ENCODE measurements at regions not wholly inside any gene's neighbourhood (a gene's known extent, or its start where the extent isn't known, plus 50 kb on each side); places are given as distances from the start of the nearest gene placed in this dataset.
A peak's percentile ranks its signal among the peaks of the same experiment; 100 is the strongest.

DNA sequence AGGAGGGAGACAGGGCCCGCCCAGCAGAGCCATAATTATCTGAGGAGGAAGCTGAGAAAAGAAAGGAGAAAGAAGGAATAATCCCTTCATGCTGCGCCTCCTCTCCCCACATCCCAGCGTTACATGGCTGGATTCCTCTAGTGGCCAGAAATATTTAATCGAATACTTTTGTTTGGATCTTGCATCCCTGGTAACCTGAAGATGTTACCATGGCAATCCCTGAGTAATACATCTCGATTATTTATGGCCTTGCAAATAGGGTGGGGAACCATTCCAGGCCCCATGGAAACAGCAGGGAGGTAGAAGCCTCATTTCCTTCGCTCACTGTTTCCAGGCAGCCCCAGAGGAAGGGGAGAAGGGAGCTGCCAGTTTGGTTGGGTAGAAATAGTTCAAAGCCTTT, 357.7 kb downstream of the BUD13 start:
- DNase-seq (ENCODE audit: extremely low read depth in 1 of 11, low read depth in 9 of 11, low spot score in 4 of 11) = no peak

DNA sequence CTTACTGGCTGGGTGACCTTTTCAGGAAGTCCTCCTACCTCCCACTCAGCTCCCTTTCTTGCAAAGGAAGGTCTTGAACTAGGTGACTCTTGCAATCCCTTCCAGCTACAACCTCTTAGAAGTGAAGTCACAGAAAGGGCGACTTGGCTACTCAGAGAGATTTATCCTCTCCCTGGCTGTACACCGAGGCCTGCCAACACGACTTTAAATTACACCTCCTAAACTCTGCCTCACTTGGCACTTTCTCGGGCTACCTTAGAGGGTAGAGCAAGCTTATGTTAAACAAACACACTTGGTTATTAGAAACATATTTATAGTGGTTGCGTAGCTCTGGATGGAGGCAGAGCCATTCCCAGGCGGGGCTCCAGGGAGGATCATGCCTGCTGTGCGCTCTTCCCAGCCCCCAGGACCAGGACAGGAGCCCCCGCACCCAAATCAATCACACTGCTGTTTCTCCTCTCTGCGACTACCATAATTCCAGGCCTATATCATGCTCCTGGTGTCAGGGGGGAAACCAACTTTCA, 358.4 kb downstream of the BUD13 start:
- no peak for DNase-seq (ENCODE audit: extremely low read depth in 1 of 11, low read depth in 9 of 11, low spot score in 4 of 11)

DNA sequence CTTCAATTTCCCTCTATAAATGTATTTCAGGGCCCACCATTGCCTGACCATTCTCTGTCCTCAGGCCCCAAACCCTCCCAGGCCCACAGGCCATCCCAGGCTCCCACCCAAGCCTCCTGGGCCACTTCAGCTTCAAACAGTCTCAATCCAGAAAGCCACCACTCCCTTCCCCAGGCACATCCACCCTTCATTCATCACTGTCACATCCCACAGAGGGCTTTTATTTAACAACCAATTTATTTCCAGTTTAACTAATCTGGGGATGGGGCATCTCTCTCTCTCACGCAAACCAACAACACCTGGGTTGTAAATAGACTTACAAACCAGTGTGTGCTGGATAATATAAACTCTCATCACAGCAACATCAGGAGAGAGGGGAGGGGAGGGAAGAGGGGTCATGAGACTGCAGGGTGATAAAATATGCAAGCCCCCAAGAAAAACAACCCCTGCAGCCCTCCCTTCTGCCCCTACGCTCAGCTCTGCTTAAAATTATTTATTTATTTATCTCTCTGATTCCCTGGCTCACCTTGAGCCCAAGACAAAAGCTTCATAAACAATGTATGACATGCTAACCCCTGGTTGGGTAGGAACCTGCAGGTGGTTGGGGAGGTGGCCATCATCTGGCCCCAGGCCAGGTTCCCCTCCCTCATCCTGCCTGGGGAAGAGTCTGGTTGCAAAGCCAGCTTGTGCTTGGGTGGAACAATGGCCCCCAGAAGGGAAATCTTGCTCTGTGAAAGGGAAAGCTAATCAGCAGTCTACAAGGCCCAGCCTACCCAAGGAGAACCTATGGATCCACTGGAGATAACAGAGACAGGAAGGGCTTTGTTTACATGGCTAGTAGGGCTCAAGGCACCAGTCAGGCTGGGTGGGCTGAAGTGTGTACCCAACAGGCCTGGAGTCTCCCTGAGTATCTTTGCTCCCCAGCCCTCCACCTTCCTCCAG, 359.2 kb downstream of the BUD13 start:
- no peak for DNase-seq (ENCODE audit: extremely low read depth in 1 of 11, low read depth in 9 of 11, low spot score in 4 of 11)

DNA sequence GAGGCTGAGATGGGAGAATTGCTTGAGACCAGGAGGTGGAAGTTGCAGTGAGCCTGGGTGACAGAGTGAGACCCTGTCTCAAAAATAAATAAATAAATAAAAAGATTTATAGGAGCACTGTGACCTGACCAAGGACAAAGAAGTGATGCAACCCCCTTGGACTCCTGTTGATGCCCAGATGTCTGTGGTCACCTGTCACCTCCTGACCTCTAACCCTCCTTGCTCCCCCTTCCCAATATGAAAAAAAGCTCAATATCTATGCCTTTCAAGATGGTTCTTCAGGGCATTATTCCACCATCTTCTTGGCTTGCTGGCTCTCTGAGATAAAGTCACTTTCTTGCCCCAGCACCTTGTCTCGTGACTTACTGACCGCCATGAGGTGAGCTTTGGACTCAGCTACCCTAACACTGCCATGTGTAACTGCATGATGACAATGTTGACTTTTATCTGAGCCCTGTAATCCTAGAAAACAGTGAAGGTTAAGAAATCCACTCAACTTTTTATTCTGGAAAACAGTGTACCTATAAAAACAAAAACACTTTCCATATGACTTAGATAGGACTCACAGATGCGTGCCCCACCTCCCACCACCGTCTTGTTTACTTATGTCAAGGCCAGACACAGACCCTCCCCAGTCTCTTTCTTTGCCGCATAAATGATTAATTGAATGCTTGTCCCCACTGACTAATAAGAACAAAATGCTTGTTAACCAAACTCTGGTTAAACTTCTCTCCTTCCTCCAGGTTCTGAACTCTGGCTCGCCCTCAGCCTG, 360.5 kb downstream of the BUD13 start:
- no peak for DNase-seq (ENCODE audit: extremely low read depth in 1 of 11, low read depth in 9 of 11, low spot score in 4 of 11)

DNA sequence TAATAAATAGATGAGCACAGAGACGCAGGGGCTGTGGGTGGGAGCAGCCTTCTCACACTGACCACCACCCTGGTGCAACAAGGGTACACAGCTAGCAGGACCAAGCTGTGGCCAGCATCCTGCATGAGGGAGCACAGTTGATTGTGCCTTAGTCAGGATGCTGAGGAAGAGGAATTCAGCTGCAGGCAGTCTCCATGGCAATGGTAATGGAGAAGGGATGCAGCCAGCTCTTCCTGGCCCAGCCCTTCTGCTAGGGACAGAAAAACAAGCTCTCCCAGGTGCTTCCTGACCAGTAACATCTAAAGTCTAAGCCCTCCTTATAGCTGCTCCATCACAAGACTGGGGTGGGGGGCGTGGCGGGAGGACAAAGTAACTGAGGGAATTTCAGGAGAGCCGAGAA, 363.5 kb downstream of the BUD13 start:
- no peak for DNase-seq (ENCODE audit: extremely low read depth in 1 of 11, low read depth in 9 of 11, low spot score in 4 of 11)

DNA sequence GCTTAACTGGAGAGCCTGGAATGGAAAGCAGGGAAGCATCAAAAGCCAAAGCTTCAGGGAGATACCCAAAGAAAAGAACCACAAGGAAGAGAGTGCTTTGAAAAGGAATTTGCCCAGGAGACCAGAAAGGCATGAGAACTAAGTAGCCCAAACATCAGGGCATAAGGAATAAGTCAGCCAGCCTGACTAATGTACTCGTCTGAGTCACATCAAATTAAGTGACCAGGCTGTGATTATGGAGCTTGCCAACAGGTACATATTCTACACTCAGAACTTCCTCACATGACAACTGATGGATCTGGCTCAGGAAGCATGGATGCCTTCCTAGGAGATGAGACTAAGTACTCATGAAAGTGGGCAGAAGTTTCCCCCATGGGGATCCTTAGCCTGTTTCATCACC, 366.7 kb downstream of the BUD13 start:
- no peak for DNase-seq (ENCODE audit: extremely low read depth in 1 of 11, low read depth in 9 of 11, low spot score in 4 of 11)

DNA sequence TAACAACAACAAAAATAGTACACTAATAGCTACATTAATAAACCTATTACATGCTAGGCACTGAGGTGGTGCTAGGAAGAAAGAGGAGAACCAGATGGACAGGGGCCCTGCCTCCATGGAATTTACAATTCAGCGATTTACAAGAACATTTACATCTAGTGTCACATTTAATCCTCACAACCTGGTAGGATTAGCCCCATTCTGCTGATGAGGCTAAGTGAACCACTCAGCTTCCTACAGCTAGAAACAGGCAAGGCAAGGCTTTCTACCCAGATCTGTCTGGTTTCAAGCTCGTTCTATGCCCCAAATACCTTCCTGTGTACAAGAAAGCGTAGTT, 368.4 kb downstream of the BUD13 start:
- DNase-seq (ENCODE audit: extremely low read depth in 1 of 11, low read depth in 9 of 11, low spot score in 4 of 11) = no peak

DNA sequence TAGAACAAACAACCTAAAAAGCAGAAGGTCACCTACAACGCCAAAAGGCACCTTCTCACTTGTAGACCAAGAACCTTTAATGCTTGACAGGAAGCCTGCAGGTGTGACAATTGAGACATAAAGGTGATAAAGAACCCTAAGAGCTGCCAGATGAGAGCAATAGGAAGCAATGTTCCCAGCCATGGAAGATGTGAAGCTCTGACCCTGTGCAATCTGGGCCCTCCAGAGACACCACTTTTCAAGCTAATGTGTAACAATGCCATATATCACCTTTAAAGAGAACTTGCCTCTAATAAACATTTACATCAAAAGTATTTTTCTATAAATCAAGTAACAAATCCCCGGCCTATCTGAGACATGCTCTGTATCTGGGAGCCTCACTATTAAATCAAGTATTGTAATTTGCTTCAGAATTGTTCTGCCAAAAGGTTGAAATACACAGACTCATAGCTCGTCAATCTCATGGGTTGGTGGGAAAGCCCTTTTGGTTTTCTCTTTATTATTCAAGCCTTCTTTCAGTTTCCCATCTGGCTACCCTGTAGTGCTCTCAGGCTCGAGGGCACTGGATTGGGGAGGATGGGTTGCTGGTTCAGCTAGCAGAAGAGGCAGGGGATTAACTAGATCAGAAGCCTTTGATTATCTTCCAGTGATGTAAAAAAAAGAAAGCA, 368.9 kb downstream of the BUD13 start:
- no peak for DNase-seq (ENCODE audit: extremely low read depth in 1 of 11, low read depth in 9 of 11, low spot score in 4 of 11)

DNA sequence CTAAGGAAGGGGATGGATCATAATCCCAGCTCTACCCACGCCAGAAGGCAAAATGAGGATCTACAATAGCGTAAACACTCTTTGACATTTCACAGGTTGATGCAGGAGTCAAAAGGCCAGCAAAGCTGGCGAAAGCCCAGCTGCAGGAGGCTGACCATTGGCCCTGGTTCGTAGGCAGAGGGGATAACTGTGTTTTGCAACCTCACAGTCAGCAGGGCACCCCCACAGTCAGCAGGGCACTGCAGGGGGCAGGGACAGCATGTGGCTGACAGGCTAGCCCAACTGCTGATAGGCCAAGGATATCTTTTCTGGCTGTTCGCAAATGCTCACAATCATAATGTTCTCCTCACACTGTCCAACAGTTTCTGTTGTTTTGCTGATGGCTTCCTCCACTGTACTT, 372.7 kb downstream of the BUD13 start:
- DNase-seq (ENCODE audit: extremely low read depth in 1 of 11, low read depth in 9 of 11, low spot score in 4 of 11) = no peak

DNA sequence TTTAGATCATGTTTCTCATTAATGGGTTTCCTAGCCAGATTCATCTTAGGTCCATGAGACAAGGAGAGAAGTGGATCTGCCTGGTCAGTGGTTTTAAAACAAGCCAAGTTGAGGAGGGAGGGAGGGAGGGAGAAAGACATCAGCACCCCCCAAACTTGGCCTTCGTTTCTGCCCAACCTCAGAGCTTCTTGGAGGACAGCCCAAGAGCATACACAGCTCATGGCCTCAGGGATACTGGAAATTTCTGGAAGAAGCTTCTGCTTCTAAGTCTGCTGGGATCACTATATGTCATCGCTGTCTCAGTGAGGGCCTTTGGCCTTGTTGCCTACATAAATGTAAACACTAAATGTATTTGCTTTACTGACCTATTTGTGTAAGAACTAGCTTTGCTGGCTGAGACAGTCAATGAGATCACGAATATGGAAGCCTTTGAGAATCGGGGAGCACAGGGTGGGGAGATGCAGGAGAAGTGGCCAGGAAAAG, 375.1 kb downstream of the BUD13 start:
- no peak for DNase-seq (ENCODE audit: extremely low read depth in 1 of 11, low read depth in 9 of 11, low spot score in 4 of 11)

DNA sequence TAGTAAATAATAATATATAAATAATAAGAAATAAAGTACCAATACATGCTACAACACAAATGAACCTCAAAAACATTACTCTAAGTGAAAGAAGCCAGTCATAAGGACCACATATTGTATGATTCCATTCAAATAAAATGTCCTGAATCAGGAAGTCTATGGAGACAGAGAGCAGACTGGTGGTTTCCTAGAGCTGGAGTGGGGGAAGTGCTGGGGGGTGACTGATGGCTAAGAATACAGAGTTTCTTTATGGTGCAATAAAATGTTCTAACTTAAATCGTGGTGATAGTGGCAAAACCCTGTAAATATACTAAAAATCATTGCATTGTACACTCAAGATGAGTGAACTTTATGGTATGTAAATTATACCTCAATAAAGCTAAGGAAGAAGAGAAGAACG, 376.5 kb downstream of the BUD13 start:
- DNase-seq (ENCODE audit: extremely low read depth in 1 of 11, low read depth in 9 of 11, low spot score in 4 of 11) = no peak

DNA sequence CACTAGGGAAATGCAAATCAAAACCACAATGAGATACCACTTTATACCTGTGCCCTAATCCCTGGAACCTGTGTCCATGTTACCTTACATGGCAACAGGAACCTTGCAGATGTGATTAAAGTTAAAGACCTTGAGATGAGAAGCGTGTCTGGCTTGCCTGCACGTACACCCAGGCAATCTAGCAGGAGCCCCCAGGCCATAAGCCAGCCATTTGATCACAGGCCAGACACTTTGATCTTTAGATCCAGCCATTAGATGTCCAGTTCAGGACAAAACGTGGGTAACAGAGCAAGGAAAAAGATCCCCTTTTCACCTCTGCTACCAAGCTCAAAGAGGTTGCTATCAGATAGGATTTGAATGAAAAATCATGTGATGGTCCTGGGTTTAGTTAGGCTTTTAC, 378.8 kb downstream of the BUD13 start:
- DNase-seq (ENCODE audit: extremely low read depth in 1 of 11, low read depth in 9 of 11, low spot score in 4 of 11) = no peak

DNA sequence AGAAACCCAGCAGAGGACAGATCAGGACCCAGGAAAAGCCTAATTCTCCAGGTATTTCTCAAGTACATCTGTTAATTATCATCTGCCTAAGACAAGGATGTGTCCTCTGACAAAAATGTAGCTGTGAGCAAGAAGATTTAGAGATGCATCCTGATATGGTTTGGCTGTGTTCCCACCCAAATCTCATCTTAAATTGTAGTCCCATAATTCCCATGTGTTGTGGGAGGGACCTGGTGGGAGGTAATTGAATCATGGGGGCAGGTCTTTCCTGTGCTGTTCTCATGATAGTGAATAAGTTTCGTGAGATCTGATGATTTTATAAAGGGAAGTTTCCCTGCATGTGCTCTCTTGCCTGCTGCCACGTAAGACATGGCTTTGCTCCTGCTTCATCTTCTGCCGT, 381.8 kb downstream of the BUD13 start:
- DNase-seq (ENCODE audit: extremely low read depth in 1 of 11, low read depth in 9 of 11, low spot score in 4 of 11) = no peak

DNA sequence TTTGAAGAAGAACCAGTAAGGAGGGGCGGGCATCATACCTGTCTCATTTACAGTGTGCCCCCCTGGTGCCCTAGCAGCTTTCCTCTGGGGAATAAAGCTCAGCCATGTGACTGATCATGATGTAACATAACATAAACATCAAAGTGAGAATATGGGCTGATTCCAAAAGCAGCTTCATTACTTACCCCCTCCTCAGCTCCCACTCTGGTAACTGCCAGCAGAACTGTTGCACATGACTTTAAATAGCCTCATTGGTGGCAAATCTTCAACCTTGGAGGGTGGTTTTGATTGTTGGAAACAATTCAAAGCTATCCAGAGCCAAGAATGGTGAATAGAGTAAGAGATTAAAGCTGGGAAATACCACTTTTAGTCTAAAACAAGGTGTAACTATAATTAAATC, 384.6 kb downstream of the BUD13 start:
- no peak for DNase-seq (ENCODE audit: extremely low read depth in 1 of 11, low read depth in 9 of 11, low spot score in 4 of 11)

DNA sequence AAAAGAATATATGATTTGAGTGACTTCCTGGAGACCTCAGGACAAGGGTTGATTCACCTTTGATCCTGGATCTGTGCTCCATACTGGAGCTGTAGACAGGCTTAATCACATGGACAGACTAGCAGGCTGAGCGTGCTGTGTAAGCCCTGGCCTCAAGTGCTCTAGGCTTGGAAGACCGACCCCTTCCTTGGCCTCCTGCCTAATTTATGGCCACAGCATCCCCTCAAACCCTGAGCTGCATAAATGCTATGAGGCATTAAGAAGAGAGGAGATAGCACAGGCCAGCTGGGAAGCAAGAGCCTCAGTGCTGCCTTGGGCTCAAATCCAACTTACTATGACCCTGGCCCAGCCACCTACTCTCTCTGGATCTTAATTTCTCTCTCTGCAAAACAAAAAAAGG, 385.1 kb downstream of the BUD13 start:
- DNase-seq (ENCODE audit: extremely low read depth in 1 of 11, low read depth in 9 of 11, low spot score in 4 of 11) = no peak

DNA sequence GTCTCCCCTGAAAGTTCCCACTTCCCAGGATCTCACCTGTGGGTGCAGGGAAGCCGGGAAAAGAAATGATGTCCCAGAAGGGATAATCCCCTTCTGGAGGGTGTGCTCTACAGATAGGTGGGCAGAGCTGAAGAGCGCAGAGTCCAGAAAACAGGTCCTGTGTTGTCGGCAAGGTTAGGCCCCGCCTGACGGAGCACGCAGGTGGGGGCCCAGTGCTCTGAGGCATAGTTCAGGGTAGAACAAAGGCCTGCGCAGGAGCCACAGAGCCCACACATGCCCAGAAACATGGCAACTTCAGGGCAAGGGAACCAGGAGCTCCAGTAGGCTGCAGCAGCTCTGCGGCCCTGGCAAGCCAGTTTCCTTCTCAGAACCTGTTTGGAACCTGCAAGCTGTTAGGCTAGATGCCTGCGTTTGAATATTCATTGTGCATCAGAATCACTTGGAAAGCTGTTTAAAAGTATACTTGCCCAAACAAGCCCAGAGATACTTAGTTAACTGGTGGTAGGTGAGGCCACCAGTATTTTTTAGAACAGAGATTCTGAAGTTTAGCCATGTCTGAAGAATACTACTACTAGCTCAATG, 386.6 kb downstream of the BUD13 start:
- no peak for DNase-seq (ENCODE audit: extremely low read depth in 1 of 11, low read depth in 9 of 11, low spot score in 4 of 11)

DNA sequence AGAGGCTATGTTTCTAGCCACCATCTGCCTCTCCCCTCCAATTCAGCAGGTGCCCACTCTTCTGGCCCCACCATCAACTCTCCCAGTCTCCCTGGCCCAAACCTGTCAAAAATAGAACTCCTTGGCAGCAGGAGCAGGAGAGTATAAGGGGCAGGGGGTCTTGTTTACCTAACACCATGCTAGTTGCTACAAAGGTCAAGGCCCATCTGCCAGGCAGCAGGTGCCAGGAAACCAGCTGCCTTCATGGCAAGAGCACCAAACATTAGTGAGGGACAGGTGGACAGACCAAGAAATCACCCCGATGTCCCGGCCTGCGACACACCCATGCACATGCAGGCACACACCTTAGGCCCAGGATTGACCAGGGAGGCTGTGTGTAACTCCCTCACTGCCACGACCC, 387.9 kb downstream of the BUD13 start:
- DNase-seq (ENCODE audit: extremely low read depth in 1 of 11, low read depth in 9 of 11, low spot score in 4 of 11) = no peak

DNA sequence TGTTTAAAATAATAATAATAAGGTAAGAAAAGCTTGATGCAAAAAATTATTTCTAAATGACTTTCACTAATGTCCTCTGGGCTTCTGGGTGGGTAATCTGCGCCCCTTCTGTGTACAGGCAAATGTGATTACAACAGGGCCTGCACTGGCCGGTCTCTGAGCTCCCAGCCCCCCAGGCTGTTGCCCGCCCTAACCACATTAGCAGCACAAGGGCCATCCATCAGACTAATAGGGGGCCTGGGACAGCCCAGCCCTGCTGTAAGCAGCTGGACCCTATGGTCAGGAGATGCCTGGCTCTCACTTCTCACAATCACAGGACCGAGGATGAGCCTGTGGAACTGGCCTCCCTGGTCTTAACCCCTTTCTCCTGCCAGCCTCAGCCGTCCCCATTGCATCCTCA, 388.4 kb downstream of the BUD13 start:
- DNase-seq (ENCODE audit: extremely low read depth in 1 of 11, low read depth in 9 of 11, low spot score in 4 of 11) = no peak

DNA sequence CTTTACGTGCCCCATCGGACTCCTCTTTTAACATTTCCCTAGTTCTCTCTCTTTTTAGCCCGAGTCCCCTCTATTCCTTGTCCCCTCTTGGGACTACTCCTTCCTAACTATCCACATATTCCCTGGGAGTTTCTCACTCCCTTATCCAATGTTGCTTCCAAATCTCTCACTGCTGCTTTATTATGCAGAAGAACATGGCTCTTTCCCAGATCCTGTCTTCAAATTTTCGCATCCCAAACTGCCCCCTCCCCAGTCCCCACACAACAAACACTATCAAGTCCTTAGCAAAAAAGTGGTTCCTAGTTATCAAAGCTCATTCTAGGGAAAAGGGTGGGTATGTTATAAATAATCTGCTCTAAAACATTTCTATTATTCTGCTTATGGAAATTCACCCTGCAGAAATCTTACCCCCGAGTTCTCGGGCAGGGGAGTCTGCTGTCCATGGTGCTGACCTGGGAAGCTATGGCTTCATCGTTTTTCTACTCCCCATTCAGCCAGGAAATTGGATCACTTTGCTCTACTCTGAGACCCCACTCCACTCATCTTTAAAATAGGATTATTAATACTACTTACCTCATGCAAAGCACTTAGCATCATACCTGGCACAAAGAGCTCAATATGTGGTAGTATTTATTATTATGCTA, 393.5 kb downstream of the BUD13 start:
- DNase-seq (ENCODE audit: extremely low read depth in 1 of 11, low read depth in 9 of 11, low spot score in 4 of 11) = peak; percentile 33 to 78 (median 64)

Measured in renal cortex interstitium (tissue), 11 donors.